T-helper 2 cell (primary cell): ENCODE measurements at regions not wholly inside any gene's neighbourhood (a gene's known extent, or its start where the extent isn't known, plus 50 kb on each side); places are given as distances from the start of the nearest gene placed in this dataset.

Experiments used
- DNase-seq, 5 experiments: peaks; one replicate each; pipeline versions ENCODE4 v3.0.0 to v3.0.0-alpha.2; 2012 to 2022

- no peak for DNase-seq
Measured at GRCh38 chr15:47432826-47433225, 284.5 kb upstream of the SEMA6D start.

- DNase-seq, result no peak
Measured at GRCh38 chr15:47434596-47434995, 282.7 kb upstream of the SEMA6D start.

- no peak for DNase-seq
Measured at GRCh38 chr15:47437491-47437890, 279.8 kb upstream of the SEMA6D start.

GRCh38 chr15:47439146-47440111, 277.9 kb upstream of the SEMA6D start:
- DNase-seq, result no peak

- DNase-seq, result no peak
Measured at GRCh38 chr15:47442371-47442770, 274.9 kb upstream of the SEMA6D start.

- no peak for DNase-seq
Measured at GRCh38 chr15:47443839-47444238, 273.5 kb upstream of the SEMA6D start.

- DNase-seq, result no peak
Measured at GRCh38 chr15:47445723-47446392, 271.4 kb upstream of the SEMA6D start.

- DNase-seq, result no peak
Measured at GRCh38 chr15:47460795-47461573, 256.3 kb upstream of the SEMA6D start.

- no peak for DNase-seq
Measured at GRCh38 chr15:47461652-47462141, 255.6 kb upstream of the SEMA6D start.

- DNase-seq, result no peak
Measured at GRCh38 chr15:47466357-47466756, 250.9 kb upstream of the SEMA6D start.

- DNase-seq, result no peak
Measured at GRCh38 chr15:47470983-47471382, 246.3 kb upstream of the SEMA6D start.

- DNase-seq, result no peak
Measured at GRCh38 chr15:47473106-47473725, 244.1 kb upstream of the SEMA6D start.

- no peak for DNase-seq
Measured at GRCh38 chr15:47473832-47474231, 243.5 kb upstream of the SEMA6D start.

- no peak for DNase-seq
Measured at GRCh38 chr15:47475336-47475735, 242.0 kb upstream of the SEMA6D start.

GRCh38 chr15:47477341-47477740, 240.0 kb upstream of the SEMA6D start:
- DNase-seq, result no peak

GRCh38 chr15:47484059-47484458, 233.2 kb upstream of the SEMA6D start:
- DNase-seq, result peak in 1 of 5 experiments; percentile 1

GRCh38 chr15:47484997-47485396, 232.3 kb upstream of the SEMA6D start:
- DNase-seq, result no peak

GRCh38 chr15:47485419-47485818, 231.9 kb upstream of the SEMA6D start:
- DNase-seq, result no peak

GRCh38 chr15:47486040-47486439, 231.3 kb upstream of the SEMA6D start:
- no peak for DNase-seq

GRCh38 chr15:47492195-47492594, 225.1 kb upstream of the SEMA6D start:
- DNase-seq, result no peak

GRCh38 chr15:47493357-47494247, 223.7 kb upstream of the SEMA6D start:
- no peak for DNase-seq
